AG09309 (cell line): ENCODE measurements at regions not wholly inside any gene's neighbourhood (a gene's known extent, or its start where the extent isn't known, plus 50 kb on each side); places are given as distances from the start of the nearest gene placed in this dataset.

ENCODE experiments used
- DNase-seq: peaks from one replicate; pipeline ENCODE4 v3.0.0-alpha.2; 2010; ENCODE audit warnings: low read depth
- H3K4me3 ChIP-seq: 2 replicates; pipeline ENCODE4 v1.5.1; 2011; ENCODE audit warnings: mild to moderate bottlenecking, low read depth, low read length, moderate library complexity; ENCODE audit not compliant: control insufficient read depth
- CTCF ChIP-seq: IDR thresholded peaks from 2 replicates; pipeline ENCODE4 v1.5.1; 2011; ENCODE audit warnings: mild to moderate bottlenecking, low read depth, low read length, inconsistent platforms; ENCODE audit not compliant: insufficient read depth, control insufficient read depth; ENCODE audit errors: missing control alignments

- no peak overlapping the region for H3K4me3 ChIP-seq
- no peak for DNase-seq
- no peak for TF ChIP-seq CTCF
Measured at GRCh38 chr16:63223851-63224250, 1187.6 kb upstream of the CDH8 start.

GRCh38 chr16:63216696-63217423 lies 1180.6 kb upstream of the CDH8 start:
- DNase-seq, result no peak

GRCh38 chr16:63201851-63202250 lies 1165.6 kb upstream of the CDH8 start:
- TF ChIP-seq CTCF, result no peak

More at GRCh38 chr16:63216696-63217423, 1180.6 kb upstream of the CDH8 start:
- H3K4me3 ChIP-seq, result no peak overlapping the region
- no peak for TF ChIP-seq CTCF

GRCh38 chr16:63200940-63201339 lies 1164.7 kb upstream of the CDH8 start:
- no peak for DNase-seq
- H3K4me3 ChIP-seq, result no peak overlapping the region
- TF ChIP-seq CTCF, result no peak

More at GRCh38 chr16:63201851-63202250, 1165.6 kb upstream of the CDH8 start:
- no peak overlapping the region for H3K4me3 ChIP-seq
- no peak for DNase-seq

GRCh38 chr16:63195336-63195735 lies 1159.1 kb upstream of the CDH8 start:
- TF ChIP-seq CTCF, result no peak
- no peak for DNase-seq
- H3K4me3 ChIP-seq, result no peak overlapping the region

- DNase-seq, result no peak
- no peak for TF ChIP-seq CTCF
- H3K4me3 ChIP-seq, result no peak overlapping the region
Measured at GRCh38 chr16:63192980-63193379, 1156.7 kb upstream of the CDH8 start.
